Gastroesophageal sphincter (tissue), 3 donors: ENCODE measurements at regions not wholly inside any gene's neighbourhood (a gene's known extent, or its start where the extent isn't known, plus 50 kb on each side); places are given as distances from the start of the nearest gene placed in this dataset.

Experiments used
- CTCF ChIP-seq, 4 experiments: fragments of 200-600 bp in 2 of 4; fragments of 450-650 bp in 2 of 4; sonication (generic) in 1 of 4; IDR thresholded peaks; one replicate each; pipeline ENCODE4 v1.5.1; 2017 to 2019; ENCODE audit warnings: antibody characterized with exemption in 4 of 4, mild to moderate bottlenecking in 2 of 4, moderate library complexity in 2 of 4
- POLR2A ChIP-seq, 2 donors: fragments of 450-650 bp; IDR thresholded peaks; one replicate each; pipeline ENCODE4 v1.6.1; 2017; ENCODE audit warnings: antibody characterized with exemption in 2 of 2, mild to moderate bottlenecking in 2 of 2, moderate library complexity in 1 of 2
- POLR2AphosphoS5 ChIP-seq: sonication (generic); formaldehyde crosslinking; IDR thresholded peaks from one replicate; pipeline ENCODE4 v1.6.1; 2017; ENCODE audit warnings: antibody characterized with exemption

DNA sequence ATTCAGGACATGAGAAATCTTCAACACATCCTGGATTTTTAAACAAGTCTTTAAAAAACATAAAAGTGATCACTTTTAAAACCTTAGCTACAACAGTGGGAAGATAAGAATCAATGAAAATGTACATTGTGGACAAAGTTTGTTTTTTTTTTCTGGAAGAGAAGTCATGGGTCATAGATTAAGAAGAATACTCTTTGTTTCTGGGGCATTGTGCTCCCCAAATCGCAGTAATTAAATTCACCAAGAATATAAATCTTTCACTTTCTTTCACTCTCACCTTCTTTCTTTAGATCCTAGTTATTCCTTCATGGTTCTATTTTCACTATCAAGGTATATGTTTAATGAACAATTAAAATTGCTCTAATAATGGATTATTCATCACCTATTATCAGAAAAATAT is 132.6 kb upstream of the PGR start:
- TF ChIP-seq CTCF (IDR thresholded peaks at IDR 0.05) (no peak), POLR2A (IDR thresholded peaks at IDR 0.05) (no peak), POLR2AphosphoS5 (no peak)
